ENCODE measurements at regions not wholly inside any gene's neighbourhood (a gene's known extent, or its start where the extent isn't known, plus 50 kb on each side); places are given as distances from the start of the nearest gene placed in this dataset.

- TF ChIP-seq ARID1B (IDR thresholded peaks at IDR 0.05): no peak
Measured at GRCh38 chr5:77945874-77946273, 169.7 kb upstream of the TBCA start (continued).

GRCh38 chr5:77944757-77945340 is 168.7 kb upstream of the TBCA start:
- ChIA-PET POLR2A (interaction anchor here (0.7 to 1.1 kb wide), 2 partner anchors 13 to 386 kb away, joined by 3 read pairs; no protein-coding TSS in a partner anchor), CTCF (ENCODE audit: low intra/inter-chr PET ratio) (no interaction called here)
- in situ Hi-C loops (cut with MboI): no loop called here

More at GRCh38 chr5:77944757-77945340, 168.7 kb upstream of the TBCA start:
- DNase-seq (ENCODE audit: extremely low read depth in 1 of 4, low spot score in 3 of 4) (no peak), ATAC-seq (no peak), FAIRE-seq (no peak)
- Histone ChIP-seq H3K9me3 (replicated peaks; ENCODE audit: control insufficient read depth, insufficient read depth, low read depth, low read length) (no peaks in the 10 kb centered on the region), H3K4me1 (replicated peaks in 1 of 2; ENCODE audit: control insufficient read depth in 2 of 2, insufficient read depth in 2 of 2, low read length in 2 of 2) (no peaks in the 10 kb centered on the region), H3K4me2 (ENCODE audit: insufficient read depth, low read length) (no peak overlapping the region), H3K4me3 (no peak overlapping the region), H2AFZ (ENCODE audit: low read depth, low read length) (no peak overlapping the region), H3K79me2 (ENCODE audit: control insufficient read depth, insufficient read depth, low read length) (no peaks in the 10 kb centered on the region), H3K9me1 (ENCODE audit: control insufficient read depth, insufficient read depth, low read length) (no peaks in the 10 kb centered on the region), H4K20me1 (replicated peaks; ENCODE audit: control insufficient read depth, insufficient read depth, low read length) (no peaks in the 10 kb centered on the region), H3K27ac (ENCODE audit: extremely low read depth, low read depth, low read length) (no peak overlapping the region), H3K36me3 (ENCODE audit: control insufficient read depth, insufficient read depth, low read length) (no peaks in the 10 kb centered on the region), H3K27me3 (ENCODE audit: control insufficient read depth in 2 of 2, insufficient read depth in 2 of 2, low read length in 2 of 2) (peaks cover 16 to 19% of the 10 kb centered on the region in 2 experiments; a peak in 4 of 5 replicates), H3K9ac (ENCODE audit: insufficient read depth in 1 of 2, low read depth in 2 of 2, low read length in 2 of 2) (no peak overlapping the region)
- TF ChIP-seq DDX20 (tag; IDR thresholded peaks at IDR 0.05; ENCODE audit: low read depth) (no peak), HIVEP1 (CRISPR knock-in tag; IDR thresholded peaks at IDR 0.05) (no peak), JUND (IDR thresholded peaks at IDR 0.05; ENCODE audit: borderline replicate concordance, low read depth, low read length) (no peak), JUND (tag; IDR thresholded peaks at IDR 0.05; ENCODE audit: borderline replicate concordance, low read depth, low read length) (no peak), ZNF764 (CRISPR knock-in tag; IDR thresholded peaks at IDR 0.05; ENCODE audit: low read depth) (no peak), E2F4 (CRISPR knock-in tag; IDR thresholded peaks at IDR 0.05; ENCODE audit: low read depth) (no peak), IRF1 (CRISPR knock-in tag; IDR thresholded peaks at IDR 0.05; ENCODE audit: borderline replicate concordance) (no peak), ZNF512 (tag; IDR thresholded peaks at IDR 0.05) (peak; percentile 96), ZBTB26 (CRISPR knock-in tag; IDR thresholded peaks at IDR 0.05) (no peak)
- intact Hi-C loops (cut with micrococcal nuclease): no loop called here
- no TSS peak for BruUV-seq (replicated peaks)
- 10% methylated on average over 3 of the region's 3 CpGs for WGBS (ENCODE audit: insufficient coverage, low coverage, missing lambda C conversion rate)
